Stimulated activated effector memory CD8-positive, alpha-beta T cell treated with anti-CD3 and anti-CD28 coated beads, Interleukin-12 subunit alpha, Interleukin-12 subunit beta, amount 100 ng/mL, for 72 hours (primary cell): ENCODE measurements at regions not wholly inside any gene's neighbourhood (a gene's known extent, or its start where the extent isn't known, plus 50 kb on each side); places are given as distances from the start of the nearest gene placed in this dataset.
"Not testable (repeated sequence)": the region's sequence is repeated elsewhere in the genome, so short reads cannot be mapped to it uniquely, and the experiment has no call there.

Source experiments
- ATAC-seq: fragments of 150-1000 bp; cut with Tn5 transposase; 2 replicates; pipeline ENCODE4 v1.10.0; 2021
- DNase-seq, 2 donors: peaks; one replicate each; pipeline ENCODE4 v3.0.0; 2021 to 2022; ENCODE audit warnings: low spot score in 2 of 2
- H3K27ac Mint-ChIP-seq: one replicate; pipeline ENCODE4 v1.8.0; 2022; ENCODE audit warnings: mild to moderate bottlenecking, mixed read lengths
- H3K36me3 Mint-ChIP-seq: one replicate; pipeline ENCODE4 v1.8.0; 2022; ENCODE audit warnings: mild to moderate bottlenecking, mixed read lengths
- H3K4me1 Mint-ChIP-seq: one replicate; pipeline ENCODE4 v1.8.0; 2022; ENCODE audit warnings: mixed read lengths
- H3K4me3 Mint-ChIP-seq: one replicate; pipeline ENCODE4 v1.8.0; 2022; ENCODE audit warnings: mild to moderate bottlenecking, mixed read lengths
- H3K9me3 Mint-ChIP-seq: one replicate; pipeline ENCODE4 v1.8.0; 2022; ENCODE audit warnings: mixed read lengths

GRCh38 chr7:68173513-68173912 is 1176.9 kb downstream of the TYW1 start:
- DNase-seq: no peak
- no peak overlapping the region for H3K4me3 Mint-ChIP-seq
- H3K4me1 Mint-ChIP-seq: no peaks in the 10 kb centered on the region
- H3K9me3 Mint-ChIP-seq: peaks cover 3% of the 10 kb centered on the region
- no peak overlapping the region for H3K27ac Mint-ChIP-seq
- ATAC-seq: no peak
- H3K36me3 Mint-ChIP-seq: no peaks in the 10 kb centered on the region

DNA sequence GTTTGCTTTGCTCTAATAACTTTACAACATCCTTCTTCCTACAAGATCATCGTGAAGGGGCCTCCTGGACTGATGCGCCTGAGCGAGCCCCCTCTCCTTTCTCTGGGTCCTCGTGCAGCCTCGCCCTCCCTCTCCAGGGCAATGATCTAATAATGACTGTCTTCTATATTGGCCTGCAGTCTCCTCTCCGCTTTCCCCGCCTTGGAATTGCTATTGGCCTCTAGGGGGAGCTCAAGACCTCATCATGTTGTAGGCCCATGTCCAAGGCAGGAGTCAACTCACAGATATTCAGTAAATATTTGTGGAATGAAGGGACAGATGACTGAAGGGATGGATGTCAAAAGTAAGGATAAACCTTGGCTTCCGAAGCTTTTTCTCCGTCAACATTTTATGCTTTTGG is 1180.3 kb downstream of the TYW1 start:
- Mint-ChIP-seq H3K4me1 (no peaks in the 10 kb centered on the region), H3K27ac (no peak overlapping the region), H3K4me3 (no peak overlapping the region), H3K36me3 (no peaks in the 10 kb centered on the region), H3K9me3 (peaks cover 8% of the 10 kb centered on the region)
- DNase-seq (peak in 1 of 2 donors; percentile 45), ATAC-seq (no peak)

DNA sequence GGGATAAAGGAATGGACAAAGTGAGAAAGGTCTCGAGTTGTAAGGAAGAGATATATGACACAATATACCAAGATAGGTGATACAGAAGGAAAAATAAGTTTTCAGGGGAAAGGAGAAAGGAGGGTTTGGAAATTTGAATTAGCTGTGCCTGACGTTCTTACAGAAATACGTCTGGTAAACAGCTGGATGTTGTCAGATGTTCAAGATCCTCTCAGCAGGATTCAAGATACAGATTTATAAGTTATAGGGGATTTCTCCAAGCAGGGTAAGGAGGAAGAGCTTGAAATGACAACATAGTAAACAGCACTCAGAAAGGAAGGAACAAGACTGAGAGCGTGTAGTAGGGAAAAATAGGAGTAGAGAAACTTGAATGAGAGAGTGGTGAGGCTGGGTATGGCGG is 1184.1 kb downstream of the TYW1 start:
- Mint-ChIP-seq H3K36me3 (no peaks in the 10 kb centered on the region), H3K4me3 (no peak overlapping the region), H3K9me3 (peaks cover 8% of the 10 kb centered on the region), H3K4me1 (no peaks in the 10 kb centered on the region), H3K27ac (no peak overlapping the region)
- ATAC-seq (no peak), DNase-seq (no peak)

DNA sequence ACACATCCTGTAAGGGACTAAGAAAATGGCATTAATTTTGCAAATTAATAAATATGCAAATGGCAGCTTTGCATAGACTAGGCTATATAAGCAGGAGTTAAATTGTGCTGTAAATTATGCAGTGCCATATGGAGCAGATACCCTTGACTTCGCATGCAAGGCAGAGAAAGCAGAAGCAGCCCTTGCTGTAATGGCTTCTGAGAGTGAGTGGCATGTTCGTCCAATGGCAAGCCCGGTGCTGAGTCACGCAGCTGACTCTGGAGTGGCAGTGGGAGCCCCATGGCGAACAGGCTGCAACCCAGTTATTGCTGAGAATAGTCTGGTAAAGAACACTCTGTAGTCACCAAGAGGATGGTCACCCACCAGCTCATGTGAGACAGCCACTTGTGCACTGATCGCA is 1186.5 kb downstream of the TYW1 start:
- peaks cover 8% of the 10 kb centered on the region for H3K9me3 Mint-ChIP-seq
- ATAC-seq: no peak
- no peaks in the 10 kb centered on the region for H3K36me3 Mint-ChIP-seq
- H3K27ac Mint-ChIP-seq: no peak overlapping the region
- H3K4me3 Mint-ChIP-seq: no peak overlapping the region
- no peak for DNase-seq
- no peaks in the 10 kb centered on the region for H3K4me1 Mint-ChIP-seq

DNA sequence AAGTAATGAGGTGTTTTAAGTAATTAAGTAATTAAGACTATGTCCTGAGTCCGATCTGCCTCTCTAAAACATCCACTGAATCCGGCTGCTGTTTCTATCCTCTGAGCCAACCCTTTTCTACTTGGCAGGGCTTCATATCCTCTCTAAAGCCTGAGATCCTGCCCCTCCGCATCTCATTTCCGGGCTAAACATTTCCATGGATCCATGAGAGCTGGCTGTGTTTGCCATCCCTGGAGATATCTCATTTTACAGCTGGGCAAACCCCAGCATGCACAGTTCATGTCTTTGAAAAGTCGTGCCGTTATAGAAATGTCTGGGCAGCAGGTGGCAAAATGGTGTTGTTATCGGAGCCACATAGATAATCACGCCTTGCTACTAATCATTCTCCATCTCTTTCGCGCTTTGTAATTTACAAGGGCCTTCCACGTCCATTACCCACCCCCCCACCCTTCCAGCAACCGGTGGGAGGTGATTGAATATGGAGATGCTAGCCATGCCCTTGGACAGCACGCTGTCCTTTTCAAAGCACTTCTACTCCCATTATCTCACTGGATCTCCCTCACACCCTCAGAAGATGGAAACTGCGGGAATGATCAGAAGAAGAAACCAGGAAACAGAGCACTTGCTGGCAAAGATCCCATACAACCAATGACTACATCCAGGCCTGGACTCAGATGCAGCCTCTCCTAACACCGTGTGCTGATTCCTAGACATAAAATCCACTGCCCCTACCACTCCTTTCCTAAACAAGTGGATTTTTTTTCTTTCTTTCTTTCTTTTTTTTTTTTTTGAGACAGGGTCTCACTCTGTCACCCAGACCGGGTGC is 1189.2 kb downstream of the TYW1 start:
- H3K4me3 Mint-ChIP-seq: no peak overlapping the region
- H3K4me1 Mint-ChIP-seq: no peaks in the 10 kb centered on the region
- peaks cover 4% of the 10 kb centered on the region for H3K9me3 Mint-ChIP-seq
- DNase-seq (no peak), ATAC-seq (no peak)
- no peaks in the 10 kb centered on the region for H3K36me3 Mint-ChIP-seq
- no peak overlapping the region for H3K27ac Mint-ChIP-seq

DNA sequence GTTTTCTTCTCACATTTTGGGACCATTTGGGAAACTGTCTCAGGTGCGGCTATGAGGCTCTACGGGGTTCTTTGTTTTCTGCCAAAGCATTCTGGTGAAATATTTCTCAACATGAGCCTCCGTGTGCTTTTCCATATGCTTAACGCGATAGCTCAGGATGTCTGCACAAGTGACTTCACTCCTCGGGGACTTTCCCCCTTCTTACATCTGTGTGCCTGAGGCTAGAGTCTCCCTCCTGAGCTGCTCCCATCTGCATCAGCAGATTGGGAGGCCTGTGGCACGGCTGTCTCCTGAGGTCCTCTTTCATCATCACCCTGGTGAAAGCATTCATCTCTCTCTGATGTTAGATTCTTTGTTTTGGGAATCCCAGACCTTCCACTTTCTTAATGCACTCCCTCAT is 1190.9 kb downstream of the TYW1 start:
- H3K9me3 Mint-ChIP-seq: no peaks in the 10 kb centered on the region
- no peaks in the 10 kb centered on the region for H3K36me3 Mint-ChIP-seq
- DNase-seq (no peak), ATAC-seq (no peak)
- no peak overlapping the region for H3K27ac Mint-ChIP-seq
- no peaks in the 10 kb centered on the region for H3K4me1 Mint-ChIP-seq
- H3K4me3 Mint-ChIP-seq: no peak overlapping the region

DNA sequence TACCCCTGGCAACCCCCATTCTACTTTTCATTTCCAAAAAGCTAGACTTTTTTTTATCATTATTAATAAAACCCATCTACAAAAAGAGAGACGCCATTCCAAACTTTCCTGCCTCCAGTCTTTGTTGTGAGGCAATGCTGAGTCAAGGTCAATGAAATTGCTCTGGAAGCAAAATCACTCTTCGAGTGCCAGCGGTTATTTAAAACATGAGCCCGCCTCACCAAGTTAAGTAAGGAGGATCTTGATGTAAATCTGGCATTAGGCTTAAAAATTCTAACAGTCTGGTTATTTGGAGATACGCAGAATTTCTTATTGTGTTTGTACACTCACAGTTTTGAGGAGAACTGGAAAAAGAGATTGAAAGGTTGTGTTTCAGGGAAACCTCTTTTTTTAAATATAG is 1196.3 kb downstream of the TYW1 start:
- Mint-ChIP-seq H3K9me3 (peaks cover 3% of the 10 kb centered on the region), H3K27ac (no peak overlapping the region), H3K36me3 (no peaks in the 10 kb centered on the region), H3K4me1 (no peaks in the 10 kb centered on the region), H3K4me3 (no peak overlapping the region)
- DNase-seq: no peak
- no peak for ATAC-seq

DNA sequence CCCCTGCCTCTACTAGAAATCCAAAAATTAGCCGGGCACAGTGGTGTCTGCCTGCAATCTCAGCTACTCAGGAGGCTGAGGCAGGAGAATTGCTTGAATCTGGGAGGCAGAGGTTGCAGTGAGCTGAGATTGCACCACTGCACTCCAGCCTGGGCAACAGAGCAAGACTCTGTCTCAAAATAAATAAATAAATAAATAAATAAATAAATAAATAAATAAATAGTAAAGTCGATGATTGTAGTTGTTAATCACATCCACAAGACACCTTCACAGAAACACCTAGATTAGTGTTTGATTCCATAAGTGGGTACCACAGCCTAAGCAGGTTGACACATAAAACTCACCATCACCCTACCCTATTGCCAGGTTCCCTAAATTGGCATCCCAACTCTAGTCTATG is 1199.0 kb downstream of the TYW1 start:
- H3K36me3 Mint-ChIP-seq, ATAC-seq, H3K9me3 Mint-ChIP-seq, H3K4me1 Mint-ChIP-seq, DNase-seq, H3K4me3 Mint-ChIP-seq, H3K27ac Mint-ChIP-seq: not testable (repeated sequence)

DNA sequence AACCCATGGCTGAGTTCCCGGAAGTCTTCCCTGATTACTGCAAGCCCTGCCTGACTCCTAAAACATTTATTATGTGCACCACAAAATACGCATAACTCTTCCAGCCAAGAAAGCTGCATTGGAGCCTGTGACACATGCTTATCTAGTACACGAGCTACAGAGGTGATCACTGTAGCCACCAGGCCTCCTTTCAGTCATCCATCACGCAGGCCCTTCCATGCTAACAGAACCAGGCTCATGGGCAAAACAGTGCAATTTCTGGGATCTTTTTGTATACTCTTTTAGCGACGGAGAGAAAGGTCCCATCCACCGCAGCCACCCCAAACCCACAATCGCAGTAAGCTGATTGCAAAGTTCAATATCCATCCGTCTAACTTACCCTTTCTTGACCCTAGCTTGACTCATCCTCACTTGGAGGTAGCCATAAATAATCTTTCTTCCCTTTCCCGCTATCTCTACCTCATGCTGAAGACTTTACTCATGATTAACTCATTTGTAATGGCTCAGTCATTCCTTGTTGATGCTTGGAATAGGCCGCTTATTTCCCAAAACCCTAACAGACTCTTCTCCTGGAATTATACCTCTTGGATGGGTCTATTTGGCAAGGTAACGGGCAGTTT is 1203.5 kb downstream of the TYW1 start:
- H3K36me3 Mint-ChIP-seq: no peaks in the 10 kb centered on the region
- peaks cover 10% of the 10 kb centered on the region for H3K9me3 Mint-ChIP-seq
- H3K4me1 Mint-ChIP-seq: no peaks in the 10 kb centered on the region
- no peak overlapping the region for H3K27ac Mint-ChIP-seq
- no peak overlapping the region for H3K4me3 Mint-ChIP-seq
- ATAC-seq (no peak), DNase-seq (no peak)

- H3K9me3 Mint-ChIP-seq: peaks cover 9% of the 10 kb centered on the region
- H3K36me3 Mint-ChIP-seq: no peaks in the 10 kb centered on the region
- ATAC-seq (no peak), DNase-seq (no peak)
- no peaks in the 10 kb centered on the region for H3K4me1 Mint-ChIP-seq
- no peak overlapping the region for H3K4me3 Mint-ChIP-seq
- H3K27ac Mint-ChIP-seq: no peak overlapping the region
Measured at GRCh38 chr7:68203251-68203650, 1206.6 kb downstream of the TYW1 start.

- no peaks in the 10 kb centered on the region for H3K36me3 Mint-ChIP-seq
- DNase-seq: no peak
- H3K9me3 Mint-ChIP-seq: peaks cover 9% of the 10 kb centered on the region
- no peak for ATAC-seq
- no peak overlapping the region for H3K4me3 Mint-ChIP-seq
- H3K4me1 Mint-ChIP-seq: no peaks in the 10 kb centered on the region
- H3K27ac Mint-ChIP-seq: no peak overlapping the region
Measured at GRCh38 chr7:68205826-68206225, 1209.2 kb downstream of the TYW1 start.

DNA sequence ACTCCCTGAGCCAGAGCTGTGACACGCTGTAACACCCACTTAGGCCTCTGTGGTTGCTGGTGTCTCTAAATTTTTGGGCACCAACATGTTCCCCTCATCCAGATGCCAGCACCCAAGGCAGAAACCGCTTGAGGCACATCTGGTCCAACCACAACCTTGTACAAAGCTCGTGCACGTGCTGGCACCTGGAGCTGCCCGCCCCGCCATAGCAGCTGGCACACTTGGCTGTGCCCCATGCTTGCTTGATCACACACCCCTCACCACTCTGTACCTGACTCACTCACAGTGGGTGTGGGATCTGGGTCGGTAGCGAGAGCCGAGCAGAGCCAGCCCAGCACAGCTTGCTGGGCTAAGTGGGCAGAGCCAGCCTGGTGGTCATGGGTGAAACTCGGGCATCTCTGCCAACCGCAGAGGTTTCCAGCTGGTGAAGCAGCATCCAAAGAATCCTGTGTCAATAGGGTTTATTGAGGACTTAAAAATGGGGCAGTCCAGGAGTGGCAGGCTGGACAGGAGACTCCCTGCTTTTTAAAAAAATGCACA is 1210.4 kb downstream of the TYW1 start:
- peaks cover 13% of the 10 kb centered on the region for H3K9me3 Mint-ChIP-seq
- no peak overlapping the region for H3K27ac Mint-ChIP-seq
- no peak for ATAC-seq
- H3K4me1 Mint-ChIP-seq: no peaks in the 10 kb centered on the region
- H3K36me3 Mint-ChIP-seq: no peaks in the 10 kb centered on the region
- no peak overlapping the region for H3K4me3 Mint-ChIP-seq
- no peak for DNase-seq

DNA sequence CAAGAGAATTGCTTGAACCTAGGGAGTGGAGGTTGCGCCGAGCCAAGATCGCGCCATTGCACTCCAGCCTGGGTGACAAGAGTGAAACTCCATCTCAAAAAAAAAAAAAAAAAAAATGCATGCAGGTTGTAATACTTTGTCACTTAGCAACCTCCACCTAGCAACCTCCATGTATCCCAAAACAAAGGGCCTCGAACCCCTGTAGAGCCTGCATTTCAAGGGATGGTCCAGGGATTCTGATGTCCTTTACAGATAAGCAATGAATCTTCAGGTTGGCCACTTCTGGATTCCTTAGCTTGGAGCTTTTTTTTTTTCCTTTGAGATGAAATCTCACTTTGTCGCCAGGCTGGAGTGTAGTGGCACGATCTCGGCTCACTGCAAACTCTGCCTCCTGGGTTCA is 1211.0 kb downstream of the TYW1 start:
- Mint-ChIP-seq H3K4me3 (no peak overlapping the region), H3K4me1 (no peaks in the 10 kb centered on the region), H3K27ac (no peak overlapping the region), H3K9me3 (peaks cover 12% of the 10 kb centered on the region), H3K36me3 (no peaks in the 10 kb centered on the region)
- ATAC-seq (no peak), DNase-seq (no peak)

DNA sequence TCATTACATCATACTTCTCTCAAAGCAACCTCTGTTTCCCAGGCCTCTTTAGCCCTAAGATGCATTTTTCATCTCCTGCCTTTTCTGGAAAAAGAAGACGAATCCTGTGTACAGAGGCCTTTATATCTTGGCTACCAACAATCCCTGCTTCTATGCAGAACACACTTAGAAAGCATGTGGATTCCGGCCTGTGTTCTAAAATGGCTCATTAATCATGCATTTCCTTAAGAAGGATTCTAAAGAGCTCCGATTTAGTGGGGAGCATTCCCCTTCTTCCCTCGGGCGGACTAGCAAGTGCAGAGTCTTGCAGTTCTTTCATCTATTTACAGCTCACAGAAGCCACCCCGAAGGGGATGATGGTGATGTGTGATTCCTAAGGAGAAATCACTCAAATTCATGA is 1212.9 kb downstream of the TYW1 start:
- Mint-ChIP-seq H3K4me1 (no peaks in the 10 kb centered on the region), H3K9me3 (peaks cover 15% of the 10 kb centered on the region), H3K4me3 (no peak overlapping the region), H3K36me3 (no peaks in the 10 kb centered on the region), H3K27ac (no peak overlapping the region)
- no peak for DNase-seq
- ATAC-seq: no peak

- Mint-ChIP-seq H3K4me1 (no peaks in the 10 kb centered on the region), H3K9me3 (peaks cover 17% of the 10 kb centered on the region), H3K27ac (no peak overlapping the region), H3K4me3 (no peak overlapping the region), H3K36me3 (no peaks in the 10 kb centered on the region)
- DNase-seq (no peak), ATAC-seq (no peak)
Measured at GRCh38 chr7:68213838-68214237, 1217.2 kb downstream of the TYW1 start.

GRCh38 chr7:68216051-68216450 is 1219.4 kb downstream of the TYW1 start:
- ATAC-seq: no peak
- peaks cover 12% of the 10 kb centered on the region for H3K9me3 Mint-ChIP-seq
- H3K4me1 Mint-ChIP-seq: no peaks in the 10 kb centered on the region
- H3K4me3 Mint-ChIP-seq: no peak overlapping the region
- no peak overlapping the region for H3K27ac Mint-ChIP-seq
- no peak for DNase-seq
- H3K36me3 Mint-ChIP-seq: no peaks in the 10 kb centered on the region
